Kidney capillary endothelial cell (primary cell): ENCODE measurements at regions not wholly inside any gene's neighbourhood (a gene's known extent, or its start where the extent isn't known, plus 50 kb on each side); places are given as distances from the start of the nearest gene placed in this dataset.

Experiments used
- DNase-seq: peaks from one replicate; pipeline ENCODE4 v3.0.0-alpha.2; 2018; ENCODE audit warnings: low spot score

DNA sequence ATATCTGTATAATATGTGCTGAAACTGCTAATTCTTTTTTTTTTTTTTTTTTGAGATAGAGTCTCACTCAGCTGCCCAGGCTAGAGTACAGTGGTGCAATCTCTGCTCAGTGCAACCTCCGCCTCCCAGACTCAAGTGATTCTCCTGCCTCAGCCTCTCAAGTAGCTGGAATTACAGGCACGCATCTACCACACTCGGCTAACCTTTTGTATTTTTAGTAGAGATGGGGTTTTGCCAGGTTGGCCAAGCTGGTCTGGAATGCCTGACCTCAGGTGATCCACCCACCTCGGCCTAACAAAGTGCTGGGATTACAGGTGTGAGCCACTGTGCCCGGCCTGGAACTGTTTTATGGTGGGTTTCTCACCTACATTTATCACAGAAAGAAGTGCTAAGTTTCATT is 307.8 kb upstream of the STT3B start:
- DNase-seq: no peak

- no peak for DNase-seq
Measured at GRCh38 chr3:31225923-31226322, 306.8 kb upstream of the STT3B start.

GRCh38 chr3:31226346-31226745 is 306.4 kb upstream of the STT3B start:
- no peak for DNase-seq

DNA sequence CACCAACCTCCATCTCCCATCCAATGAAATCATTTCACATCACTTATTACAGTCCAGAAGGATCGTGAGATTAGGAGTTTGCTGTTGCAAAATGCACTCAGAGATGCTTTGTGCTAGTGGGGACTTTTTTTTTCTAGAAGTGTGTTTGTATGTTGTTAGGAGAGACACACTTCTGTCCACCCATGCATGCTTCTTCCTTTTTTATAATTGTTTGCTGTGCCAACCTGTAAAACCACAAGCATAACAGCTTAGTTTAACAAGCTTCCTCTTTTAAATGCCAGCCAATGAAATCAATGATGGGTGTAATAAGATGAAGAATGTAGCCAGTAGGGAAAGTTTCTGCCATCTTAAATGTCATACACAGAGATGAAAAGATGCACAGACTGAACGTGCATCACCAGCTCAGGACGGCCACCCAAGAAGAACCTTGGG is 305.6 kb upstream of the STT3B start:
- no peak for DNase-seq

DNA sequence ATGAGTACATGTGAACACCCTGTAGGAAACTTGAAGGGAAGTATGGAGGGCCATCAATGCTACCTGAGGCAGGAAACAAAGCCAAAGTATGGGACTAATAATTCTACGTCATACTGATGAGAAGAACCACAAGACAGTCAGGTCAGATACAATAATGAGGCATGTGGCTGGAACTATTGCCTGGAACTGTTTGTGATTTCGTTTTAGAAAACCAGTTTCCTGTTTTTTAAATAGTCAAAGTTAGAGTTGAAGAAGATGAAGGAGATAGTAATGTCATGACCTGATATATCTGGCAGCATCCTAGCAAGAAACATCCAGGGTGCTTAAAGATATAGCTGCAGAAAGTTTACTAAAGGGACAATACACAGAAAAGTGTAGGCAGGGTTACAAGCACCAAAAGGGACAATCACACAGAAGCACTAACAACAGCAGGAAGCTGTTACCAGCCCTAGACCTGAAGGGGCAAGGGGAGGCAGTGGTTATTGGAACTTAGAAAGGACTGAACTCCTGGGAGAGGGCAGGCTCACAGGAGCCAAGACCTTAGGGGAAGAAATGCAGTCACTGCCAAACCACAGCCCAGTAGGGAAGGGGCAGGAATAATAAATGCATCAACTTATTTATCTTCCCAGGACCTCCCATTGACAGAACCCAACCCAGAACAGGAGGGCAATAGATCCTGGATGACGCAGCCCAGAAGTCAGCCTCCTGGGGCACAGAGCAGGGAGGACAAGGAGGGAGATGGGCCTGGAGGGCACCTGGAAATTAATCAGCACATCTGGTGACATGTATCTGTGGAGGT is 302.1 kb upstream of the STT3B start:
- no peak for DNase-seq

DNA sequence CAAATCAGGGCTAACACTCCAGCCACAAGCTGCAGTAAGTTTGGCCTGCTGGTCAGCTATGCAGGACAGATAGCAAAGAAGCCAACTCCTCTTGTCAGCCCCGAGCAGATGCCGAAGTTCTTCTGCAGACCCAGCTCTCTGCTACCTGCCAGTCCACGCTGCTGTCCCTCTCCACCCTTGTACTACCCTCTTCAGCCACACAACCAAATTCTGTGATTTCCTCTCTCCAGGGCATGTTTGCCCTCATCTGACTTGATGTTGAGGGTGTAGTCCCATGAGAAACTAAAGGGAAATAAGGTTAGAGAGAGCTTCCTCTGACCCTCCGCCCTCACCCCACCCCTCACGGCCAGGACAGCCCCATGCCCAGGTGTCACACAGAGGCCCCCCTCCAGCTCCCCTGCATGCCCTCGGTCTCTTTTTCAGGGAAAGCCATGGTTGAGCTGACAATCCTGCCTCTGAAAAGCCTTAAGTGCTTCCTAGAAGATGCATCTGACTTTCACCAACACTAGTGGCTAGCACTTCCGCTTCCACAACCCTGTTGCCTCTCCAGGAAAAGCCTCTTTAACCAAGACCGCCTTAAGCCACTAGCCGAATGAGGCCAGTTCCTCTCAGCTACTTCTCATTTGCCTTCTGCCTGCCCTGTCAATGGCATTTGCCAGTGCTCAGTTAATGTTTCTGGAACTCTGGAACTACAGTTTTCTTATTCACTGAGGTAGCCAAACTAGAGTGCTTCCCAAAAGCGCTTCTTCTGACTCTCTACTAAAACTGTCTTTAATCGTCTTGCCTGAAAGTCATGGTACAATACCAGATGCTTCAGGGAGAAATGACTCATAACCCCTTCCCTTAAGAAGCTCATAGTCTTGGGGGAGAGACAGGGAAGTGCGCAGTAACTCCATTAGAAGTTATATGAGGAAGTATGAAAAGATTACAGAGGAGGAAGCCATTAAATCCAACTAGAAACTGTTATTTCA is 300.4 kb upstream of the STT3B start:
- peak; percentile 12 for DNase-seq

- DNase-seq: no peak
Measured at GRCh38 chr3:31234145-31234544, 298.6 kb upstream of the STT3B start.

DNA sequence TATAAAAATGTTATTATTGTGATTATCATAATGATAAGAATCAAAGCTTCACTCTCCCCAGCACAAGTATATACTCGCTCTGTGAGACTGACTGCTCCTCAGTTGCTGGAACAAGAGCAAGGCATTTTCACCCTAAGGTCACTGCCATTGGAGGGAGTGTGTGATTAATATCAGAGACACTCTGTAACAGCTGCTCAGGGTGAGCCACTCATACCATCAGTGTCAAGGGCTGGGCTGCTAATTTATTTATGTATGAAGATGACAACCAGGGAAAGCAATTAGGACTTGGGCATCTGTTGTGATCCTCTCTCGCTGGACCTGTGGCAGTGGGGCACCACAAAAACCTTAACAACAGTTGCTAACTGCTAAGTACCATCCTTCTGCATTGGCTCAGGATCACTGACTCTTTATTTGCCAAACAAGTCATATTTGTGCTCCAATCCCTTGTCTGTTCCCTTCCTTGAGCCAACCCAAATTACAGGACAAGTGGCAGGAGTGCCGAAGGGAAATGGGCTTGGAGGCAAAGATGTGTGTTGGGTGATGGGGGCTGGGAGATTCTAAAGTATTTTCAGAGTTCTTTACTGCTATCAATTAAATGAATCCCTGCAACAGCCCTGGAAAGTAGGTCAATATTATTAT is 297.5 kb upstream of the STT3B start:
- DNase-seq: no peak

DNA sequence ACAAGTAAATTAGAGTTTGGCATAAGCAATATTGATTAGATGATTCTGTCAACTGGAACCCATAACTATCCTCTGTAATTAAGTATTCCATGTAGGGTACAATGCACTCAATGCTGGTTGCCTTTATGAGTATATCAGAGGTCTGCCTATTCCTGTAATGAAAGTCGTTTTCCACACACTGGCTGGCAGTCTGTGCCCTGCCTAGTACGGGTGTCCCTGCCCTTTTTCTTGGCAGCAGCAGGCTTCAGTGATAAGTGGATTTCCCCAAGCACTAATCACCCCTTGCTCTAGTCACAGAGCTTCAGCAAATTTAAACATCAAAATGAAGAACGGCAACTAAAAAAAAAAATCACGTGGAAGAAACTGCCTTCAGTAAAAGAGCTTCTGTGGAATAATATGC is 294.8 kb upstream of the STT3B start:
- DNase-seq: no peak

GRCh38 chr3:31240013-31240412 is 292.7 kb upstream of the STT3B start:
- DNase-seq: no peak

GRCh38 chr3:31240466-31240865 is 292.3 kb upstream of the STT3B start:
- DNase-seq: no peak

GRCh38 chr3:31240874-31241273 is 291.9 kb upstream of the STT3B start:
- DNase-seq: no peak

GRCh38 chr3:31241533-31241932 is 291.2 kb upstream of the STT3B start:
- DNase-seq: no peak

GRCh38 chr3:31242026-31242960 is 290.4 kb upstream of the STT3B start:
- DNase-seq: no peak

GRCh38 chr3:31244929-31245817 is 287.6 kb upstream of the STT3B start:
- DNase-seq: no peak

DNA sequence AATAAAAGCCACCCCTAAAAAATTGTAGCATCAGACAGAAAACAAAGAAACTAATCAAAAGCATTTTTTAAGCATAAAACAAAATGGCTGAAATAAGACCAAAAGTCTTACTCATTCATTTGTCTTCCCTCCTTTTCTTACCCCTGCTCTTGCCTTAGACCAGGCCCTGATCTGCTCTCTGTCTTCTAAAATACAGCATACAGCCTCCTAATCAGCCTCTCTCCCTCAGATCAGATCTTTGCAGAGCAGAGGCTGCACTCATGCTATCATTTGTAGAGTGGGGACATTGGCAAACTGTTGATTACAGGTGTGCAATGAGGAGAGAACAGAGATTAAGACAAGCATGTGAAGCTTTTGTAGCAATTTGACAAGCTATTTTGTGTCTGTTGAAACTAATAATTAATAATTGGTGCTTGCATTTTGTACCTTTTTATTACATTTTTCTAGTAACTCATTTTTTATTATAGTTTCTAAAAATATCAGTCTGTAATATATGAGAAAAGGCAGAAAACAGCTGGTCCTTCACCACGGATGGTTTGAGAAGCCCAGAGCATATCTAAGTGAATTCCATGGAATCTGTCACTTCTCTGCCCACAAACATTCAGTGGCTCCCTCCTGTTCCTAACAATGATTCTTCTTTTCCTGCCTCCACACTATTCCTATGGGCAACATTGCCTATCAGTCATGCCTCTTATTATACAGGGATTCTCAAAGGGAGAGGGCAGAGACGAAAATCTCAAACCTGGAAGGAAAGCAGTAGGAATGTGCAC is 286.2 kb upstream of the STT3B start:
- no peak for DNase-seq

- DNase-seq: no peak
Measured at GRCh38 chr3:31247063-31247447, 285.7 kb upstream of the STT3B start.

DNA sequence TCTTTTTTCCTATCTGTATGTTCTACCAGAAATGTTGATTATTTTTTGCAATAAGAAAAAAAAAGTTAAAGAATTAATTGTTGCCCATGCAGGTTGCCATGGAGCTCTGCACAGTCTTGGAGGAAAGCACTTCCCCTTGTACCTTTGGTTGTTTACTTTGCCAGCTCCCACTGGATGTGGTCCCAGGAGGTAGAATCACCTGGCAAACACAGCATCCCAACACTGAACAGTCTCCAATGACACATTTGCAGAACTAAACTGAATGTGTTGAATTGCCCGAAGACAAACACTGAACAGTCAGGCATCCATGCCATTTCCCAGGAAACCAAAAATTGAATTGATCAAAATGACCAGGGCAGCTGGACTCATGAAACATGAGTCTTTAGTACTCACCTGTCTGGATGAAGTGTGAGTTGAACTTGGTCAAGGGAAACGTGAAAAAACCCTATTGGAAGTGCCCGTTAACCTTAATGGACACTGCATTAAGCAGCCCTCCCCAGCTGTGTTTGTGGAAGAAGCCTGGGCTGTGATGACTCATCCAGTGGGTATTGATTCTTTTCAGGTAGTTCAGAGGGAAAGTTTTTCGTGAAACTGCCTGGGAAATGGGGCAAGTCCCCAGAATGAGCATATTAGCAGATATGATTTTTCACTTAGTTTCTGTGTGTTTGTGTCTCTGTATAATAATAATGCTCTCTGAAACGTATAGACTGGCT is 284.7 kb upstream of the STT3B start:
- DNase-seq: no peak

DNA sequence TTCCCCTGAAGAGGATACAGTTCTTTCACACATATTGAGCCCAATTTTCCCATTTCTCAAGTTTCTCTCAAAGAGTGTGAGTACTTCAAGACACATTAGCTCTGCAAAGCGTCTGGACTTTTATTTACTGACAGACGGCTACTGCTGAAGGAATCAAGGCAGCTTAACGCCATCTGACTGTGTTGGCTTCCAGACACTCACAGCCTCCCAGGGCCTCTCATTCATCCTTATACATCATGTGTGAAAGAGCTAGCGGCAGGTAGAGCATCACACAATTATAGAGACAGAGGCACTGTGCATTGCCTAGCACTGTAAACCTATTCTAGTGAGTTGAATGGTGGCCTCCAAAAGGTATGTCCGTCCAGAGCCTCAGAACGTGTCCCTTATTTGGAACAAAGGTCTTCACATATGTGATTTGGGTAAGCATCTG is 284.1 kb upstream of the STT3B start:
- DNase-seq: no peak
